Astrocyte of the cerebellum (primary cell): ENCODE measurements at regions not wholly inside any gene's neighbourhood (a gene's known extent, or its start where the extent isn't known, plus 50 kb on each side); places are given as distances from the start of the nearest gene placed in this dataset.

Source experiments
- DNase-seq: peaks from one replicate; pipeline ENCODE4 v3.0.0-alpha.2; 2011; ENCODE audit warnings: low read depth
- H3K4me3 ChIP-seq: 2 replicates; pipeline ENCODE4 v1.5.1; 2011; ENCODE audit warnings: mild to moderate bottlenecking, low read depth, low read length, moderate library complexity
- in situ Hi-C: cut with HindIII; loops from 2 replicates; pipeline ENCODE4 v1.10.0; 2017; ENCODE audit warnings: low sequenced_read_pairs
- TF ChIP-seq, protein P1 (sequence below): IDR thresholded peaks from 2 replicates; pipeline ENCODE4 v1.5.1; 2012; ENCODE audit warnings: low read length, low read depth, moderate library complexity, mild to moderate bottlenecking; ENCODE audit errors: missing control alignments

DNA sequence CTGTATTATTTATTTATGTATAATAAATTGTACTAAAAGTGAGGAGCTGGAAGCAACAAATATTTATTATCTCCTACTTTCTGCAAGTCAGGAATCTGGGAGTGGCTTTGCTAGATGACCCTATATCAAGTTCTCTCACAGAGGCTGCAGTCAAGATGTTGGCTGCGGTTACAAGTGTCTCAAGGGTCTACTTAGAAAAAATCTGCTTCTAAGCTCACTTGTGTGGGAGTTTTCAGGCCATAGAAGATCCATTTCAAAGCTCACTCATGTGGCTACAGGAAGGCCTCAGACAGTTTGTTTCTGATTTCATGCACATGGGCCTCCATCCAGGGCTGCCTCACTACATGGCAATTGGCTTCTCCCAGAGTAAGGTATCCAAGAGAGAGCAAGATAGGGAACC lies 551.1 kb downstream of the CAAP1 start:
- no peak for DNase-seq
- no peak overlapping the region for H3K4me3 ChIP-seq
- in situ Hi-C loops: no loop called here
- TF ChIP-seq, protein P1, sequence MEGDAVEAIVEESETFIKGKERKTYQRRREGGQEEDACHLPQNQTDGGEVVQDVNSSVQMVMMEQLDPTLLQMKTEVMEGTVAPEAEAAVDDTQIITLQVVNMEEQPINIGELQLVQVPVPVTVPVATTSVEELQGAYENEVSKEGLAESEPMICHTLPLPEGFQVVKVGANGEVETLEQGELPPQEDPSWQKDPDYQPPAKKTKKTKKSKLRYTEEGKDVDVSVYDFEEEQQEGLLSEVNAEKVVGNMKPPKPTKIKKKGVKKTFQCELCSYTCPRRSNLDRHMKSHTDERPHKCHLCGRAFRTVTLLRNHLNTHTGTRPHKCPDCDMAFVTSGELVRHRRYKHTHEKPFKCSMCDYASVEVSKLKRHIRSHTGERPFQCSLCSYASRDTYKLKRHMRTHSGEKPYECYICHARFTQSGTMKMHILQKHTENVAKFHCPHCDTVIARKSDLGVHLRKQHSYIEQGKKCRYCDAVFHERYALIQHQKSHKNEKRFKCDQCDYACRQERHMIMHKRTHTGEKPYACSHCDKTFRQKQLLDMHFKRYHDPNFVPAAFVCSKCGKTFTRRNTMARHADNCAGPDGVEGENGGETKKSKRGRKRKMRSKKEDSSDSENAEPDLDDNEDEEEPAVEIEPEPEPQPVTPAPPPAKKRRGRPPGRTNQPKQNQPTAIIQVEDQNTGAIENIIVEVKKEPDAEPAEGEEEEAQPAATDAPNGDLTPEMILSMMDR: no peak

DNA sequence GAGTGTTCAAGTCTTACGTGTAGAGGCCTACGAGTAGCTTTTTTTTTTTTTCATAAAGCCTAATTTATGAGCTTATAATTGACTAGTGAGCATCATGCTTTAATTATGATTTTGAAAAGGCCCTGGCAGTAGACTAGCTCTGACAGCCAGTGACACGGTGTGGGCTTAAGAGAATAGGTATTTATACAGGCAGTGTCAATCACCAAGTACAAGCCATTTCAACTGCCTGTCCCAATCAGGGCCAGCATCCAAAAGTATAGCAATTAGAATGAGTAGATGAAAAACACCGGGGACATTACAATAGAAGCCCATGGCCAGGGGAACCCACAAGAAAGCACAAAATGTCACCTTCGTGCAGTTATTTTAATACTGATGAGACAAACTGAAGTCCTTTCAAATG lies 552.8 kb downstream of the CAAP1 start:
- in situ Hi-C loops: no loop called here
- no peak overlapping the region for H3K4me3 ChIP-seq
- TF ChIP-seq, protein P1: no peak
- no peak for DNase-seq

DNA sequence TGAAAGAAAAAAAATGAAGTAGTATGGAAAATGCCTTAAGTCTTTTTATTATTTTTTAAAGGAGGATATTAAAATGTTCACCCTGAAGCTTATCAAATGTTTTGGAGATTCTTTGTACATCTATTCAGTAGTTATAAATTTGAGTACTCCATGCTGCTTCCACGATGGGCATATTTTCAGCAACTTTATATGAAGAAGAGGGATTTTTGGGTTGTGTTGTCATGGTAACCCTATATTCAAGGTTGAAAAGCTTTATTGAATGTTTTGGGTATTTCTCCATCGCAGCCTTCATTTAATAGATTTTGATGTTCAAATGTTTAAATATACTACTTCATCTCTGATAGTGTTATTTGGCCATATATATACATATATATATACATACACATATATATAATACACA lies 557.5 kb downstream of the CAAP1 start:
- in situ Hi-C loops: no loop called here
- TF ChIP-seq, protein P1: no peak
- no peak for DNase-seq

DNA sequence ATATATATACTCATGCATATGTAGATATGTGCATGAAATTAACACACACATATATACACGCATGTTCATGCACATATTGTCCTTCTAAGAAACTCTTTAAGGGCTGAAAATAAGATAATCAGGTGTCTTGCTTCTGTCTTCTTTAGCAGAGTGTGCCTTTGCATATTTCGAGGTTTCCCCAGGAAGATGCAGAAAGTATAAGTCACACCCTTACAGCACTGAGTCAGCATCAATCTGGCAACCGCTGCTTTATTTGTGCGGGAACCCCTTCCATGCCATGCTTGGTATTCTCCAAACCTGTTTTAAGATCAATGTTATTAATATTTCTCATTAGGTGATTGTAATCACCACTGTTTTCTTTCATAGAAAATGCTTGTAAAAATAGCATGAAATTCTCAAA lies 557.9 kb downstream of the CAAP1 start:
- no peak overlapping the region for H3K4me3 ChIP-seq
- in situ Hi-C loops: no loop called here
- TF ChIP-seq, protein P1: no peak
- DNase-seq: no peak

More for the DNA sequence above, 557.5 kb downstream of the CAAP1 start:
- no peak overlapping the region for H3K4me3 ChIP-seq

DNA sequence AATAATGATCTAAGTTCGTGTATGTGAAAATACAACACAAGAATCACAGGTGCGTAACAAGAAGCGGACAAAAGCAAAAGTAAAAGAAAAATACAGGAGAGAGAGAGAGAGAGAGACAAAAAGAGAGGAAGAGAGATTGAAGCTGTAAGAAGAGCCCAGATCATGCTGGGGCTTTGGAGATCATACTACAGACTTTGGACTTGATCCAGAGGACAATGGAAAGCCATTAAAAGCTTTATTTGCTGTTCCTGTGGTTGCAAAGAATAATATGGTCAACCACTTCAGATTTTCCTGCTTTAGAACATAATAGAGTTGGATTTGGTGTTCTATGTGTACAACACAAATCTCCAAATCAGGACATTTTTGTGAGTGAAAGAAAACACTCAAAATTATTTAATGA lies 561.4 kb downstream of the CAAP1 start:
- in situ Hi-C loops: no loop called here
- TF ChIP-seq, protein P1: no peak
- H3K4me3 ChIP-seq: no peak overlapping the region
- peak; percentile 5 for DNase-seq

DNA sequence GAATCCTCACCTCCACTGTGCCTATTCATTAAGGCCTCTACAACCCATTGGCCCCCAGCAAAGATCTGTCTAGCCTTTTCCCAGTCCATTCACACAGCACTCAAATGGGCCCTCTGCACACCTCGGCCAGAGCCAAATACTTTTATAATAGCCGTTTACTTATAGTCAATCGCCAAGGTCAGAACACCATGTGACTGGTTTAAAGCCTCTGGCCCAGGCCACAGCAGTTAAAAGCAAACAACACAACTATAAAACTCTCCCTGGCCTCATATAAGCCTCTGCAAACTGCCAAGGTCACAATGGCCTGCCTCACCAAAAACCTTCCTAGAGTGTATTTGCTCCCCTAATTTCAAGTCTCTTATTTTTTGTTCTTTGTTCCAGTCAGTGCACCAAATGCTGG lies 562.6 kb downstream of the CAAP1 start:
- TF ChIP-seq, protein P1: no peak
- no peak overlapping the region for H3K4me3 ChIP-seq
- in situ Hi-C loops: no loop called here
- no peak for DNase-seq

DNA sequence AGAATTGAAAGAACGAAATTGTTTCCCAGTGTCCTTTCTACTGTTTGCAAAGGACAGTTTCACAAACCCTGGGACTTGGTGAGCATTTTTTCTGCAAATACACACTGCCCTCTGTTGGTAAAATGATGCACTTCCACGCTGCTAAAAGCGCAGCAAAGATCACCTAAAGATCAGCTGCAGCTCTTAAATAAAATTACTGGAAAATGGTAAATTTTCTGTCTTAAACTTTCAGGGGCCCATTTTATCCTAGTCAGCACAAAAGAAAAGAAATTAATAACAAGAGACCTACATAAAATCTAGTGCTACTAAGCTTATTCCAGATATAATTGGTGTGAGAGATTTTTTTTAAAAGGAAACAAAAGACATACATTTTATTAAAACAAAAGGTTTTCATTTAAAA lies 566.0 kb downstream of the CAAP1 start:
- TF ChIP-seq, protein P1: peak; percentile 81
- in situ Hi-C loops: no loop called here
- peak; percentile 60 for DNase-seq
- no peak overlapping the region for H3K4me3 ChIP-seq
